GM12892 (cell line): ENCODE measurements at regions not wholly inside any gene's neighbourhood (a gene's known extent, or its start where the extent isn't known, plus 50 kb on each side); places are given as distances from the start of the nearest gene placed in this dataset.

Source experiments
- POLR2A ChIP-seq: IDR thresholded peaks from 2 replicates; pipeline ENCODE4 v1.6.1; 2011; ENCODE audit warnings: low read depth, low read length, control low read depth
- POLR2AphosphoS5 ChIP-seq: IDR thresholded peaks from 2 replicates; pipeline ENCODE4 v1.6.1; 2011; ENCODE audit warnings: low read depth, low read length, control low read depth
- TAF1 ChIP-seq: IDR thresholded peaks from 2 replicates; pipeline ENCODE4 v1.6.1; 2011; ENCODE audit warnings: low read depth, mild to moderate bottlenecking, control low read depth, low read length, borderline replicate concordance

GRCh38 chr2:84257831-84258230, 201.2 kb downstream of the SUCLG1 start:
- TF ChIP-seq POLR2A = no peak
- no peak for TF ChIP-seq POLR2AphosphoS5
- no peak for TF ChIP-seq TAF1
